Glutamatergic neuron (in vitro differentiated cells): ENCODE measurements at regions not wholly inside any gene's neighbourhood (a gene's known extent, or its start where the extent isn't known, plus 50 kb on each side); places are given as distances from the start of the nearest gene placed in this dataset.

Experiments used
- DNase-seq: peaks from one replicate; pipeline ENCODE4 v3.0.0; 2022
- H3K27ac Mint-ChIP-seq: one replicate; pipeline ENCODE4 v1.8.0; 2020; ENCODE audit warnings: mild to moderate bottlenecking, mixed read lengths, inconsistent platforms; ENCODE audit not compliant: unreplicated experiment
- H3K27me3 Mint-ChIP-seq: one replicate; pipeline ENCODE4 v1.8.0; 2020; ENCODE audit warnings: mild to moderate bottlenecking, moderate library complexity, mixed read lengths, inconsistent platforms; ENCODE audit not compliant: unreplicated experiment
- H3K36me3 Mint-ChIP-seq: one replicate; pipeline ENCODE4 v1.8.0; 2020; ENCODE audit warnings: mild to moderate bottlenecking, mixed read lengths, inconsistent platforms; ENCODE audit not compliant: unreplicated experiment
- H3K4me1 Mint-ChIP-seq: one replicate; pipeline ENCODE4 v1.8.0; 2020; ENCODE audit warnings: mild to moderate bottlenecking, low read depth, mixed read lengths, inconsistent platforms; ENCODE audit not compliant: unreplicated experiment
- H3K4me3 Mint-ChIP-seq: one replicate; pipeline ENCODE4 v1.8.0; 2020; ENCODE audit warnings: mild to moderate bottlenecking, mixed read lengths, inconsistent platforms; ENCODE audit not compliant: unreplicated experiment
- H3K9me3 Mint-ChIP-seq: one replicate; pipeline ENCODE4 v1.8.0; 2020; ENCODE audit warnings: mild to moderate bottlenecking, moderate library complexity, mixed read lengths, inconsistent platforms; ENCODE audit not compliant: unreplicated experiment
- TF ChIP-seq, protein P1 (sequence below): fragments of 200-600 bp; sonication (generic); IDR thresholded peaks from one replicate; pipeline ENCODE4 v1.5.0; 2021; ENCODE audit not compliant: partially characterized antibody, unreplicated experiment

DNA sequence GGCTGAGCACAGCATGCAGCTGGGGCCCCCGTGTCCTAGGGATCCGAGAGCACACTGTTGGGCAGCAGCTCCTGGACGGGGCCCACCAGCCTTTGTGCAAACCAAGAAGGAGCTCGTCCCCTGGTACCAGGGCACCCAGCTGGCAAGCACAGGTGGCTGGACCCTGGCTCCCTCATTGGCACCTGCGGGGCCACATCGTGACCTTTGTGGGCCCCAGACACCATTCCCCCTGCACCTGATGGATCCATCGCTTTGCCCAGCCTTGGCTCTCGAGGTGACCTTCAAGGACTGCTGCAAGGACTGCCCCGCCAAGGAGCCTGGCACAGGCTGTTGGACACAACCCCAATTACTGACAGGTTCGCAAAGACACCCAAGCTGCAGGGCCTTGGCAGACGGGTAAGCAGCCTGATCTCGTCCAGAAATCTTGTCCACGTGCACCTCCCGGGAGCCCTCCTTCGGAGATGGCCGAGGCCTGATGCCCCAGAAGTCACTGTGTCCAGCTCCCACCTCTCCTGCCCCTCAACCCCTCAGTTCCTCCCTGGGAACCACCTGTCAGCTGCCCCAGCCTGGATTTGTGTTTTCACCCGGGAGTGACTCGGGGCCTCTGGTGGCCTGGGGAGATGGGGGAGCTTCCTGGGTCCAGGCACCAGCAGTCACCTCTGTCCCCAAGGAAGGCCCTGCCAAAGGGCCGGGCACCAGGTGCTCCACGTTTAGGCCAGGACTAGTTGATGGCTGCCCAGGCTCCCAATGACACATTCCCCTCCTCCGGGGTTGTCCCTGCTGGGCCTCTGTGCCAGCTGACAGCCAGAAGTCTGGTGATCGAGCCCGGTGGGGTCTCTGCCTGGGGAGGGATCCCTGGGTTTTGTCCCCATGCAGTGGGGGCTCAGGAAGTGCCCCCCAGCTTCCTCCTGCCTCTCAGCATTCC lies 137.1 kb upstream of the PPP1R26 start:
- no peak overlapping the region for H3K4me3 Mint-ChIP-seq
- H3K27ac Mint-ChIP-seq, result no peak overlapping the region
- peaks cover 32% of the 10 kb centered on the region for H3K4me1 Mint-ChIP-seq
- DNase-seq, result no peak
- peaks cover 5% of the 10 kb centered on the region for H3K27me3 Mint-ChIP-seq
- TF ChIP-seq, protein P1, sequence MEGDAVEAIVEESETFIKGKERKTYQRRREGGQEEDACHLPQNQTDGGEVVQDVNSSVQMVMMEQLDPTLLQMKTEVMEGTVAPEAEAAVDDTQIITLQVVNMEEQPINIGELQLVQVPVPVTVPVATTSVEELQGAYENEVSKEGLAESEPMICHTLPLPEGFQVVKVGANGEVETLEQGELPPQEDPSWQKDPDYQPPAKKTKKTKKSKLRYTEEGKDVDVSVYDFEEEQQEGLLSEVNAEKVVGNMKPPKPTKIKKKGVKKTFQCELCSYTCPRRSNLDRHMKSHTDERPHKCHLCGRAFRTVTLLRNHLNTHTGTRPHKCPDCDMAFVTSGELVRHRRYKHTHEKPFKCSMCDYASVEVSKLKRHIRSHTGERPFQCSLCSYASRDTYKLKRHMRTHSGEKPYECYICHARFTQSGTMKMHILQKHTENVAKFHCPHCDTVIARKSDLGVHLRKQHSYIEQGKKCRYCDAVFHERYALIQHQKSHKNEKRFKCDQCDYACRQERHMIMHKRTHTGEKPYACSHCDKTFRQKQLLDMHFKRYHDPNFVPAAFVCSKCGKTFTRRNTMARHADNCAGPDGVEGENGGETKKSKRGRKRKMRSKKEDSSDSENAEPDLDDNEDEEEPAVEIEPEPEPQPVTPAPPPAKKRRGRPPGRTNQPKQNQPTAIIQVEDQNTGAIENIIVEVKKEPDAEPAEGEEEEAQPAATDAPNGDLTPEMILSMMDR, result no peak
- H3K36me3 Mint-ChIP-seq, result no peaks in the 10 kb centered on the region
- H3K9me3 Mint-ChIP-seq, result peaks cover 9% of the 10 kb centered on the region

DNA sequence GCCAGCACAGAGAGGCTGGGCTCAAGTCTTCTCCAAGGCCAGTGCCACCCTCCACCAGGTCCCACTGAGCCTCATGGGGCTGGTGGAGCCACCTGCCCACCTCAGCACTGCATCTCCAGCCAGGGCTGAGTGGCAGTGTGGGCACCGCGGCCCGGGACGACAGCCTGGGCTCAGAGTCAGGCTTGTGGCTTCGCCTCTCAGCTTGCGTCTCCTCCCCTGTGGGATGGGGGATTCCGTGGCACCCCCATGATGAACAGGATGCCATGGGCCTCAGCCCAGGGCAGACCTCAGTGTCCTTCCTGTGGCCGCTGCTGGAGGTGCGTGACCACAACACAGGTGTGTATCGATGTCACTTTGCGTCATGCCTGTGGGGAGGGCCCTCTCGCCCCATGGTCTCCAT lies 136.4 kb upstream of the PPP1R26 start:
- DNase-seq, result no peak
- Mint-ChIP-seq H3K4me3 (no peak overlapping the region), H3K9me3 (peaks cover 11% of the 10 kb centered on the region), H3K36me3 (no peaks in the 10 kb centered on the region), H3K27me3 (peaks cover 3% of the 10 kb centered on the region), H3K27ac (no peak overlapping the region), H3K4me1 (peaks cover 36% of the 10 kb centered on the region)
- TF ChIP-seq, protein P1, result no peak

DNA sequence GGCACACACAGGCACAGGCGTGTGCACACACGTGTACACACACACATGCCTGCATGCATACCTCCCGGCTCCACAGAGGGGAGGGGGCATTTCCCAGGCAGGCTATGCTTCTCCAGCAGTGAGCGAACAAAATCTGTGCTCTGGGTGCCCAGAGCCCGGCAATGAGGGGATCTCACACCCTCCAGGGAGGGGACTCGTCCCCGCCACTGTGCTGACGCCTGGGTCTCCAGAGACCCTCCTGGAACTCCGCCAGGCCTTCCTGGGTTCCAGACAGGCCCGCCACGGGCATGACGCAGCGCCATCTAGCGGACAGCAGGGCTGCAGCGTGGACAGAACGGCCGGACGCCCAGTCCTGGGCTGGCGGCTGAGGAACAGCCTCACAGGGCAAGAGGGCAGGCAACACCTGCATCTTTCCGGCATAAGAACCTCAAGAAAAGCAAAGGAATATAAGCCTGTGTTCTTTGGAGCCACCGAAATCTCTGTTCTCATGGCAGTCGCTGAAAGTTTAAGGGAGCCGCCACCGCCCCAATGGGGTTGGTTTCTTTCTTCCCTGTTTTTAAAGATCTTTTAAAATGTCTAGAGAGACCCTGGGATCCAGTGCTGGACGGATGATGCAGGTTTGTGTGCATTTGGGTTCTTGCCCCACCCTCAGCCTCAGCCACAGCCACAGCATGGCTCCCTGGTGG lies 135.6 kb upstream of the PPP1R26 start:
- peaks cover 3% of the 10 kb centered on the region for H3K27me3 Mint-ChIP-seq
- TF ChIP-seq, protein P1, result peak; percentile 99
- peaks cover 10% of the 10 kb centered on the region for H3K9me3 Mint-ChIP-seq
- peaks cover 34% of the 10 kb centered on the region for H3K4me1 Mint-ChIP-seq
- H3K4me3 Mint-ChIP-seq, result no peak overlapping the region
- peak; percentile 93 for DNase-seq
- no peaks in the 10 kb centered on the region for H3K36me3 Mint-ChIP-seq
- peak overlapping the region; percentile 38 for H3K27ac Mint-ChIP-seq

DNA sequence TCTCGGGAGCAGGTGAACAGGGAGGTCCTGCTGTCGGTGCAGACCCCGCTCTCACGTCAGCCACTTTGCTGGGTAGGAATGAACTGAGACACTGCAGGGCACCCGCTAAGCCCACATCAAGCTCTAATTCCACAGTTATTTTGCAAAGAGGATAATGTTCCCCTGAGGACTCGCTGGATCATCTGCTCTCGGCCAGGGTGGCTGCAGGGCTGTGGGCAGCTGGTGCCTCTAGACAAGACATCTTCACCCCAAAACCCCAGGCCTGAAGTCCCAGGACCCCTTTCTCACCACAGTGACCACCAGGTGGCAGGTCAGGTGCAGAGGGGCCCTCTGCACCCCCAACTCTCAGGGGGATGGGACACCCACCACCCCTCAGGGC lies 135.1 kb upstream of the PPP1R26 start:
- Mint-ChIP-seq H3K9me3 (peaks cover 9% of the 10 kb centered on the region), H3K27ac (peak overlapping the region; percentile 38), H3K27me3 (peaks cover 3% of the 10 kb centered on the region), H3K4me3 (no peak overlapping the region), H3K4me1 (peaks cover 31% of the 10 kb centered on the region), H3K36me3 (no peaks in the 10 kb centered on the region)
- TF ChIP-seq, protein P1, result no peak
- DNase-seq, result no peak
